OCI-LY1 (cell line): ENCODE measurements at regions not wholly inside any gene's neighbourhood (a gene's known extent, or its start where the extent isn't known, plus 50 kb on each side); places are given as distances from the start of the nearest gene placed in this dataset.
"Not testable (repeated sequence)": the region's sequence is repeated elsewhere in the genome, so short reads cannot be mapped to it uniquely, and the experiment has no call there.

ENCODE experiments used
- H2AFZ ChIP-seq: fragments of 200-600 bp; sonication (generic), shearing (Covaris generic); 2 replicates; pipeline ENCODE4 v1.6.0; 2014; ENCODE audit warnings: antibody characterized with exemption, mild to moderate bottlenecking, low read length
- H3F3A ChIP-seq: fragments of 200-600 bp; sonication (generic), shearing (Covaris generic); 2 replicates; pipeline ENCODE4 v1.6.0; 2014; ENCODE audit warnings: mild to moderate bottlenecking, antibody characterized with exemption, low read length, moderate library complexity; ENCODE audit not compliant: insufficient read depth
- H3K27ac ChIP-seq: fragments of 200-600 bp; sonication (generic); 2 replicates; pipeline ENCODE4 v1.5.1; 2014; ENCODE audit warnings: low read length, mixed run types, mild to moderate bottlenecking, low read depth; ENCODE audit not compliant: poor library complexity, severe bottlenecking
- H3K27me3 ChIP-seq: fragments of 200-600 bp; sonication (generic); 2 replicates; pipeline ENCODE4 v1.6.0; 2014; ENCODE audit warnings: antibody characterized with exemption, mild to moderate bottlenecking, low read length, moderate library complexity; ENCODE audit not compliant: insufficient read depth
- H3K36me3 ChIP-seq: fragments of 200-600 bp; sonication (generic); 2 replicates; pipeline ENCODE4 v1.6.1; 2014; ENCODE audit warnings: mild to moderate bottlenecking, antibody characterized with exemption, low read length, moderate library complexity, mixed read lengths; ENCODE audit not compliant: insufficient read depth
- H3K4me1 ChIP-seq: fragments of 200-600 bp; sonication (generic); 2 replicates; pipeline ENCODE4 v1.5.1; 2014; ENCODE audit warnings: mild to moderate bottlenecking, low read length, moderate library complexity; ENCODE audit not compliant: insufficient read depth, severe bottlenecking
- H3K4me2 ChIP-seq: fragments of 200-600 bp; sonication (generic), shearing (Covaris generic); 2 replicates; pipeline ENCODE4 v1.6.1; 2014; ENCODE audit warnings: low read length
- H3K4me3 ChIP-seq: fragments of 200-600 bp; sonication (generic); 2 replicates; pipeline ENCODE4 v1.5.1; 2014; ENCODE audit warnings: low read length, low read depth, mild to moderate bottlenecking, mixed read lengths; ENCODE audit not compliant: poor library complexity, severe bottlenecking
- H3K79me2 ChIP-seq: fragments of 200-600 bp; shearing (Covaris generic); 2 replicates; pipeline ENCODE4 v1.6.1; 2016; ENCODE audit warnings: mixed run types, low read length, mixed read lengths; ENCODE audit not compliant: insufficient read depth
- H3K9ac ChIP-seq: fragments of 200-600 bp; sonication (generic), shearing (Covaris generic); 2 replicates; pipeline ENCODE4 v1.6.1; 2014; ENCODE audit warnings: mild to moderate bottlenecking, low read length, mixed read lengths
- H3K9me2 ChIP-seq: fragments of 200-600 bp; sonication (generic), shearing (Covaris generic); 2 replicates; pipeline ENCODE4 v1.6.1; 2014; ENCODE audit warnings: low read depth, mild to moderate bottlenecking, low read length, mixed read lengths
- H3K9me3 ChIP-seq: fragments of 200-600 bp; shearing (Covaris generic); 2 replicates; pipeline ENCODE4 v1.6.1; 2014; ENCODE audit warnings: low read length, mixed read lengths
- H4K20me1 ChIP-seq: fragments of 200-600 bp; sonication (generic), shearing (Covaris generic); 2 replicates; pipeline ENCODE4 v1.6.0; 2016; ENCODE audit warnings: mild to moderate bottlenecking, low read length; ENCODE audit not compliant: insufficient read depth
- EZH2 ChIP-seq: fragments of 200-600 bp; sonication (generic), shearing (Covaris generic); IDR thresholded peaks from 2 replicates; pipeline ENCODE4 v1.8.0; 2017; ENCODE audit warnings: borderline replicate concordance, mixed run types, mild to moderate bottlenecking, antibody characterized with exemption, low read length, moderate library complexity, mixed read lengths
- TF ChIP-seq, protein P1 (sequence below): fragments of 200-600 bp; sonication (generic), shearing (Covaris generic); IDR thresholded peaks from 2 replicates; pipeline ENCODE4 v1.5.1; 2017; ENCODE audit warnings: mild to moderate bottlenecking, antibody characterized with exemption, low read length, moderate library complexity, mixed read lengths

DNA sequence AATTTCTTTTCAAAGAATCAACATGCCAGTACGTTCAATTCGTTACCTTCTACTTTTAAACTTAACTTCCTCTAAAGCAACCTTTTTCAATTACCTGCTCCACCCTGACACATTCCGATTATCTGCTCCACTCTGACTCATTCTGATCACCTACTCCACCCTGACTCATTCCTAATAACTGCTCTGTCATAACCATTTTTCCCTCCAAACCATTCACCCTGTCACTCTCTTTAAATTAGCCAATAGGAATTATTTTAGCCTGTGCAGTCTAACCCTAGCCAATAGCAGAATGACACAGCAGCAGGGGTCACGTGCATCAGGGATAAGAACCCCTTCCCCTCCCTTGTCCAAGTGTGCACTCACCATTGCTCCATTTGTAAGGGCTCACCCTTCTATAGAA is 557.4 kb upstream of the EYS start:
- no peak overlapping the region for H3K4me2 ChIP-seq
- H3K9me2 ChIP-seq, result no peaks in the 10 kb centered on the region
- H3K9ac ChIP-seq, result no peak overlapping the region
- H4K20me1 ChIP-seq, result no peaks in the 10 kb centered on the region
- H3K27me3 ChIP-seq, result no peaks in the 10 kb centered on the region
- H3K36me3 ChIP-seq, result no peaks in the 10 kb centered on the region
- TF ChIP-seq, protein P1, sequence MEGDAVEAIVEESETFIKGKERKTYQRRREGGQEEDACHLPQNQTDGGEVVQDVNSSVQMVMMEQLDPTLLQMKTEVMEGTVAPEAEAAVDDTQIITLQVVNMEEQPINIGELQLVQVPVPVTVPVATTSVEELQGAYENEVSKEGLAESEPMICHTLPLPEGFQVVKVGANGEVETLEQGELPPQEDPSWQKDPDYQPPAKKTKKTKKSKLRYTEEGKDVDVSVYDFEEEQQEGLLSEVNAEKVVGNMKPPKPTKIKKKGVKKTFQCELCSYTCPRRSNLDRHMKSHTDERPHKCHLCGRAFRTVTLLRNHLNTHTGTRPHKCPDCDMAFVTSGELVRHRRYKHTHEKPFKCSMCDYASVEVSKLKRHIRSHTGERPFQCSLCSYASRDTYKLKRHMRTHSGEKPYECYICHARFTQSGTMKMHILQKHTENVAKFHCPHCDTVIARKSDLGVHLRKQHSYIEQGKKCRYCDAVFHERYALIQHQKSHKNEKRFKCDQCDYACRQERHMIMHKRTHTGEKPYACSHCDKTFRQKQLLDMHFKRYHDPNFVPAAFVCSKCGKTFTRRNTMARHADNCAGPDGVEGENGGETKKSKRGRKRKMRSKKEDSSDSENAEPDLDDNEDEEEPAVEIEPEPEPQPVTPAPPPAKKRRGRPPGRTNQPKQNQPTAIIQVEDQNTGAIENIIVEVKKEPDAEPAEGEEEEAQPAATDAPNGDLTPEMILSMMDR, result no peak
- TF ChIP-seq EZH2, result no peak
- H3K4me1 ChIP-seq, result no peaks in the 10 kb centered on the region
- no peak overlapping the region for H3K4me3 ChIP-seq
- H3K9me3 ChIP-seq, result no peaks in the 10 kb centered on the region
- H3K79me2 ChIP-seq, result no peaks in the 10 kb centered on the region
- H3K27ac ChIP-seq, result no peak overlapping the region
- no peak overlapping the region for H2AFZ ChIP-seq
- no peaks in the 10 kb centered on the region for H3F3A ChIP-seq

DNA sequence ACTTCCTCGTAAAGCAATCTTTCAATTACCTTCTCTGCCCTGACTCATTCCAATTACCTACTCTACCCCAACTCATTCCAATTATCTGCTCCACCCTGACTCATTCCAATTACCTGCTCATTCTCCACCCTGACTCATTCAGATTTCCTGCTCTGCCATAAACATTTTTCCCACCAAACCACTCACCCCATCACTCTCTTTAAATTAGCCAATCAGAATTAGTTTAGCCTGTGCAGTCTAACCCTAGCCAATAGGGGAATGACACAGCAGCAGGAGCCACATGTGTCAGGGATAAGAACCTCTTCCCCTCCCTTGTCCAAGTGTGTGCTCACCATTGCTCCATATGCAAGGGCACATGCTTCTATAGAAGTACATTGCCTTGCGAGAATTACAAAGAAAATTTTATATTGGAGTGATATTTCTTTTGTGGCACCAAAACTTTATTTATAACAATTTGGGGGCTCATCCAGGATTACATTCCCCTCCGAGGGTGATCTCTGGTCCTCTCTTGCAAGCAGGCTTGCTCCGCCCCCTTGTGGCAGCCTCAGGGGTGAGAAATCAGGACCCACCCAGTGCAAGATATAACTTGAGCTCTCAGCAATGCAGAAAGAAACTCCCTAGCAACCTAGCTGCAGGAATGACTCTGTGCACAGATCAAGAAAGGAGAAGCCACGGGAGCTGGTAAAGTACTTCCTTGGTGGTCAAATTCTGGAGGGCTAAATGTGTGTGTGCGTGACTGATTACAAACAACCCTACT is 551.9 kb upstream of the EYS start:
- H3K36me3 ChIP-seq, H4K20me1 ChIP-seq, H3K4me3 ChIP-seq, H3K79me2 ChIP-seq, H3K4me2 ChIP-seq, H3K27me3 ChIP-seq, H3K9ac ChIP-seq, H3K27ac ChIP-seq, H3K4me1 ChIP-seq, H3F3A ChIP-seq, H3K9me3 ChIP-seq, H3K9me2 ChIP-seq, H2AFZ ChIP-seq: not testable (repeated sequence)

DNA sequence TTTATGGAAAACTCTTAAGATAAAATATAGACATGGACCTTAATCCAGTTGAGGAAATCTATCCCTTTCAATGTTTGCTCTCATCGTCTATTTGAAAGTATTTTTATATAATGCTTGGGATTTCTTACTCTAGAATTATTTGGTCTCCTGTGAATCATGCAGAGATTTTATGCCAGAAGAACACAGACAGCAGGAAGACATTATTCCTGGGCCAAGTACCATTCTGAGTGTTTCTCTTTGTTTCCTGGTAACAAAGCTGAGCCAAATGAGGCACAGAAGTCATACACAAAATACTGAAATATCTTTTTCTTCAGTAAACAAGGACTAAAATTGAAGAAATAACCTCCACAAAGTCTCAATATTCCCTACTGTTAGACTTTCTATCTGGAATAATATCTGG is 538.2 kb upstream of the EYS start:
- H3K4me2 ChIP-seq, result no peak overlapping the region
- no peaks in the 10 kb centered on the region for H3K9me3 ChIP-seq
- H2AFZ ChIP-seq, result no peak overlapping the region
- H3K9ac ChIP-seq, result no peak overlapping the region
- no peaks in the 10 kb centered on the region for H3K27me3 ChIP-seq
- TF ChIP-seq, protein P1, result no peak
- TF ChIP-seq EZH2, result no peak
- H3F3A ChIP-seq, result no peaks in the 10 kb centered on the region
- no peaks in the 10 kb centered on the region for H4K20me1 ChIP-seq
- H3K4me1 ChIP-seq, result no peaks in the 10 kb centered on the region
- no peaks in the 10 kb centered on the region for H3K79me2 ChIP-seq
- no peaks in the 10 kb centered on the region for H3K36me3 ChIP-seq
- no peak overlapping the region for H3K4me3 ChIP-seq
- no peak overlapping the region for H3K27ac ChIP-seq
- no peaks in the 10 kb centered on the region for H3K9me2 ChIP-seq

DNA sequence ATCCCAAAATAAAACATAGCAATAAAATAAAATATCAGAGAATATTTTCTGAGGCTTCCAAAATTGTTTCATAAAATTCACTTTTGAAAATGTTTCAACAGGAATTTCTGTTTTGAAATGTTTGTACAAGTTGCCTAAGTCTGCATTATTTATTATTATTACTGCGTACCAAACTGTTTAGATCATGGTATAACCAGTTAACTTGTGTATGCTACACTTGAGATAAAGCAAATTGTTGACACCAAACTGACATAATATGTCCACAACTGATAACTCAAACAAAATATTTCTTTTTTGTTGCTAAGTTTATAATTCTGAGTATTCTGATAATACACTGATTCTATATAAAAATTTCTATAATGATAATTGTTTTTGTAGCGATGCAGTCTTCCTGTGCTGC is 531.8 kb upstream of the EYS start:
- TF ChIP-seq EZH2, result no peak
- TF ChIP-seq, protein P1, result no peak
- H3K27me3 ChIP-seq, result no peaks in the 10 kb centered on the region
- H3K9ac ChIP-seq, result no peak overlapping the region

More for the DNA sequence above, 531.8 kb upstream of the EYS start:
- H3F3A ChIP-seq, result no peaks in the 10 kb centered on the region
- no peaks in the 10 kb centered on the region for H3K4me1 ChIP-seq
- no peaks in the 10 kb centered on the region for H3K9me3 ChIP-seq
- no peak overlapping the region for H3K4me2 ChIP-seq
- H3K9me2 ChIP-seq, result no peaks in the 10 kb centered on the region
- no peak overlapping the region for H3K27ac ChIP-seq
- H3K36me3 ChIP-seq, result no peaks in the 10 kb centered on the region
- no peaks in the 10 kb centered on the region for H4K20me1 ChIP-seq
- H3K79me2 ChIP-seq, result no peaks in the 10 kb centered on the region
- no peak overlapping the region for H3K4me3 ChIP-seq
- H2AFZ ChIP-seq, result no peak overlapping the region
